ENCODE measurements at regions not wholly inside any gene's neighbourhood (a gene's known extent, or its start where the extent isn't known, plus 50 kb on each side); places are given as distances from the start of the nearest gene placed in this dataset.

GRCh38 chrX:45320191-45320590 is 119.5 kb upstream of the DIPK2B start:
- TF ChIP-seq CTCF (IDR thresholded peaks at IDR 0.05) (no peak), POLR2A (IDR thresholded peaks at IDR 0.05) (no peak)
